Activated CD8-positive, alpha-beta T cell treated with anti-CD3 and anti-CD28 coated beads for 36 hours (primary cell): ENCODE measurements at regions not wholly inside any gene's neighbourhood (a gene's known extent, or its start where the extent isn't known, plus 50 kb on each side); places are given as distances from the start of the nearest gene placed in this dataset.

Experiments used
- ATAC-seq: fragments of 200-7000 bp; cut with Tn5 transposase; one replicate; pipeline ENCODE4 v1.10.0; 2021; ENCODE audit warnings: mild to moderate bottlenecking, moderate library complexity
- CTCF ChIA-PET: fragments of 350-600 bp; sonication (Branson Sonifier 250); formaldehyde crosslinking; loops from one replicate; lab custom pipeline; 2021; ENCODE audit warnings: antibody characterized with exemption; lab: Charles Lee
- POLR2A ChIA-PET: fragments of 350-600 bp; sonication (Branson Sonifier 250); formaldehyde crosslinking; loops from one replicate; lab custom pipeline; 2021; ENCODE audit warnings: antibody characterized with exemption; lab: Charles Lee
- DNase-seq: peaks from one replicate; pipeline ENCODE4 v3.0.0-alpha.2; 2020
- H3K27ac Mint-ChIP-seq: one replicate; pipeline ENCODE4 v1.8.0; 2021; ENCODE audit warnings: mild to moderate bottlenecking, mixed read lengths
- H3K27me3 Mint-ChIP-seq: one replicate; pipeline ENCODE4 v1.8.0; 2021; ENCODE audit warnings: mixed read lengths
- H3K36me3 Mint-ChIP-seq: one replicate; pipeline ENCODE4 v1.8.0; 2021; ENCODE audit warnings: low read depth, mixed read lengths
- H3K4me1 Mint-ChIP-seq: one replicate; pipeline ENCODE4 v1.8.0; 2021; ENCODE audit warnings: low read depth, mixed read lengths
- H3K4me3 Mint-ChIP-seq: one replicate; pipeline ENCODE4 v1.8.0; 2021; ENCODE audit warnings: mild to moderate bottlenecking, moderate library complexity, mixed read lengths
- H3K9me3 Mint-ChIP-seq: one replicate; pipeline ENCODE4 v1.8.0; 2021; ENCODE audit warnings: mixed read lengths
- intact Hi-C: fragments of 100-400 bp; cut with micrococcal nuclease; formaldehyde crosslinking; loops from one replicate; pipeline ENCODE4 v1.10.0; 2022
- TF ChIP-seq, protein P1 (sequence below): fragments of 200-600 bp; IDR thresholded peaks from one replicate; pipeline ENCODE4 v1.8.0; 2022; ENCODE audit warnings: antibody characterized with exemption, mild to moderate bottlenecking

GRCh38 chr7:97390915-97391593 is 273.6 kb downstream of the SDHAF3 start:
- no peak overlapping the region for H3K27ac Mint-ChIP-seq

DNA sequence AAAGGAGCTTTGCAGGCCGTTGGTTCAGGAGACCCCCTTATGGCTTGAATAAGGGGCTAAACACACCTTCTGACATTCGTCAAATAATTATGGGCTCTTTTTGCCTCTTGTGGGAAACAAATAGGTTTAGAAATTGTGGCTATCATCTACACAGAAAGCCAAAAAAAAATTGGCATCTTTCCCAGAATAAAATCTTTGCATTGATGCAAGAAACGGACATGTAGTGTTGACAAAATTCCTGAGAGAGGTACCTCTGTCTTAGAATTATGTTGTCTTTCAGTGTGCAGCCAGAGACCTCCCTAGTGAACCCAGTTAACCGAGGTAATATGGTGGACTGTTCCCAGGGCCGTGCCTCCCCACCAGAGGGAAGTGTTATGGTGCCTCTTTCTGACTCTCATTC is 283.9 kb downstream of the SDHAF3 start:
- no peak for ATAC-seq
- Mint-ChIP-seq H3K9me3 (no peaks in the 10 kb centered on the region), H3K36me3 (no peaks in the 10 kb centered on the region), H3K4me1 (no peaks in the 10 kb centered on the region), H3K27me3 (peaks cover 3% of the 10 kb centered on the region), H3K4me3 (no peak overlapping the region), H3K27ac (no peak overlapping the region)
- ChIA-PET CTCF (no interaction called here), POLR2A (no interaction called here)
- TF ChIP-seq, protein P1, sequence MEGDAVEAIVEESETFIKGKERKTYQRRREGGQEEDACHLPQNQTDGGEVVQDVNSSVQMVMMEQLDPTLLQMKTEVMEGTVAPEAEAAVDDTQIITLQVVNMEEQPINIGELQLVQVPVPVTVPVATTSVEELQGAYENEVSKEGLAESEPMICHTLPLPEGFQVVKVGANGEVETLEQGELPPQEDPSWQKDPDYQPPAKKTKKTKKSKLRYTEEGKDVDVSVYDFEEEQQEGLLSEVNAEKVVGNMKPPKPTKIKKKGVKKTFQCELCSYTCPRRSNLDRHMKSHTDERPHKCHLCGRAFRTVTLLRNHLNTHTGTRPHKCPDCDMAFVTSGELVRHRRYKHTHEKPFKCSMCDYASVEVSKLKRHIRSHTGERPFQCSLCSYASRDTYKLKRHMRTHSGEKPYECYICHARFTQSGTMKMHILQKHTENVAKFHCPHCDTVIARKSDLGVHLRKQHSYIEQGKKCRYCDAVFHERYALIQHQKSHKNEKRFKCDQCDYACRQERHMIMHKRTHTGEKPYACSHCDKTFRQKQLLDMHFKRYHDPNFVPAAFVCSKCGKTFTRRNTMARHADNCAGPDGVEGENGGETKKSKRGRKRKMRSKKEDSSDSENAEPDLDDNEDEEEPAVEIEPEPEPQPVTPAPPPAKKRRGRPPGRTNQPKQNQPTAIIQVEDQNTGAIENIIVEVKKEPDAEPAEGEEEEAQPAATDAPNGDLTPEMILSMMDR: no peak
- intact Hi-C loops: no loop called here
- no peak for DNase-seq

More at GRCh38 chr7:97390915-97391593, 273.6 kb downstream of the SDHAF3 start:
- no peaks in the 10 kb centered on the region for H3K27me3 Mint-ChIP-seq
- no peaks in the 10 kb centered on the region for H3K9me3 Mint-ChIP-seq
- H3K4me1 Mint-ChIP-seq: no peaks in the 10 kb centered on the region
- DNase-seq (no peak), ATAC-seq (no peak)
- no peaks in the 10 kb centered on the region for H3K36me3 Mint-ChIP-seq
- POLR2A ChIA-PET: no interaction called here
- CTCF ChIA-PET: no interaction called here
- H3K4me3 Mint-ChIP-seq: no peak overlapping the region
- TF ChIP-seq, protein P1: no peak
- intact Hi-C loops: no loop called here

DNA sequence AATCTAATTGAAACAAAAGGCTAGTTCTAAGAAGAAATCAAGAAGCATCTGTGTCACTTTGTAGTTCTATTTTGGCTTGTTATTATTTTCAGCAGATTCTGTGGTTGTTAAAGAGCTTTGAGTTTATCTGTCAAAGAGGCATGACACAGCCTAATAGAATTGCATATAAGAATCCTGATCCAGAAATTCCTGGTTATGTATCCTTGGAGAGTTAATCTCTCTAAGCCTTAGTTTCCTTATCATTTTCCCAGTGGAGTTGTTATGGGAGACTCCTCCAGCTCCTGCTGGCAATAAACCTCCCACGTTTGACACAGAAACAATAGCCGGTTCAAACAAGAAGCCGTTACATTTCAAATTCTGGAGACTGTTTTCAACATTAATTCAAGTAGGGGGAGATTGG is 288.3 kb downstream of the SDHAF3 start:
- Mint-ChIP-seq H3K4me3 (no peak overlapping the region), H3K27ac (no peak overlapping the region), H3K4me1 (no peaks in the 10 kb centered on the region), H3K27me3 (peaks cover 5% of the 10 kb centered on the region), H3K36me3 (no peaks in the 10 kb centered on the region), H3K9me3 (no peaks in the 10 kb centered on the region)
- POLR2A ChIA-PET: no interaction called here
- TF ChIP-seq, protein P1: no peak
- no peak for DNase-seq
- intact Hi-C loops: no loop called here
- CTCF ChIA-PET: no interaction called here
- ATAC-seq: no peak

DNA sequence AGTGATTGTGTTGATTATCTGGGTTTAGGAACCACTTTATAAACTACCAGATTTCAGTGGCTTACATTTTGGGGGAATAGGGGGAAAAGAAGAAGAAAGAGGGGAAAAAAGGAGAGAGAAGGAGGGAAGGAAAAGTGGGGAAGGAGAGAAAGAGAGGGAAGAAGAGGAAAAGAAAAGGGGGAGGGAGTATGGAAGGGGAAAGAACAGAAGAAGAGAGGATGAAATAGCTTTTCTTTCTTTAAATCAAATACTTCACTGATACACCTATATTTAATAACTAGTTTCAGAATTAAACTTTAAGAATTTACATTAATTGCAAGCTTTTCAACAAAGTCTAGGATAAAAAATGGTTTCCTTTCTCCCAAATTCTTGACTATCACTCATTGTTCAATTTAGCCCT is 289.6 kb downstream of the SDHAF3 start:
- intact Hi-C loops: no loop called here
- TF ChIP-seq, protein P1: no peak
- CTCF ChIA-PET: interaction anchor here (1.1 to 1.6 kb wide), 2 partner anchors 10 to 16 kb away, joined by 3 to 4 read pairs; no protein-coding TSS in a partner anchor
- Mint-ChIP-seq H3K4me1 (no peaks in the 10 kb centered on the region), H3K27me3 (peaks cover 5% of the 10 kb centered on the region), H3K4me3 (no peak overlapping the region), H3K9me3 (no peaks in the 10 kb centered on the region), H3K36me3 (no peaks in the 10 kb centered on the region), H3K27ac (no peak overlapping the region)
- POLR2A ChIA-PET: no interaction called here
- ATAC-seq (no peak), DNase-seq (no peak)

- TF ChIP-seq, protein P1: no peak
- Mint-ChIP-seq H3K27me3 (peaks cover 3% of the 10 kb centered on the region), H3K9me3 (no peaks in the 10 kb centered on the region), H3K27ac (no peak overlapping the region), H3K36me3 (no peaks in the 10 kb centered on the region), H3K4me1 (no peaks in the 10 kb centered on the region), H3K4me3 (no peak overlapping the region)
- ATAC-seq (no peak), DNase-seq (no peak)
- intact Hi-C loops: no loop called here
- POLR2A ChIA-PET: no interaction called here
- CTCF ChIA-PET: no interaction called here
Observed at GRCh38 chr7:97409346-97409745, 291.8 kb downstream of the SDHAF3 start.
